ENCODE measurements at regions not wholly inside any gene's neighbourhood (a gene's known extent, or its start where the extent isn't known, plus 50 kb on each side); places are given as distances from the start of the nearest gene placed in this dataset.

DNA sequence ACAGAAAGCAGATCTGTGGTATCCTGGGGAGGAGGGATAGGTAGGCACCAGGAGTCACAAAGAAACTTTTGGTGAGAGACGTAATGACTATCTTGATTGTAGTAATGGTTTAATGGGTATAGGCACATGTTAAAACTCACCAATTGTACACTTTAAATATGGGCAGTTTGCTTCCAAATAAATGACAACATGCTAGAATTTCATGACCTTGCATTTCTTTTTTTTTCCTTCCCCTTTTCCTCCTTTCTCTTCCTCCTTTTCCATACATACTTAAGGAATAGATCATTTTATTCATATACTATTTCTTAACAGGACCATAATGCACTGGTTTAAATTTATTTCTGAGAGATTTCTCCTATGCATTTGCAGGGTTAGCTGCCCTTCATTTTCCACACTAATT lies 341.8 kb downstream of the TMEM182 start:
- no peak for DNase-seq (ENCODE audit: low spot score)

DNA sequence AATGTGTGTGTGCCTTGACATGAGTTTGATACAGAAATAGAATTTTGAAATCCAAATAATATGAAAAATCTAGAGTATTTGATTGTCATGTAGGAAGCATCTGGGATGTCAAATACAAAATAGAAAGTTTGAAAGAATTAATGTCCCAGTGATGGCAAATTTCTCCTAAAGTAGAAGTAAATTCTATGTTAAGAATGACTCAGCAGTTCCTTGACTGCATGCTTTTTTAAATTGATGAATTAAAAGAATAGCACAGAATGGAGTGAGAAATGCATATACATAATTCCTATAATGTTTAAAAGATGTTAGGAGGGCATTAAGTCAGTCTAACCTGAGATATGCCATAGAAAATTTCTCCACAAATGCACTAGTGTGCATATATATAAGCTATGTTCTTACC lies 357.5 kb downstream of the TMEM182 start:
- DNase-seq (ENCODE audit: low spot score): no peak

DNA sequence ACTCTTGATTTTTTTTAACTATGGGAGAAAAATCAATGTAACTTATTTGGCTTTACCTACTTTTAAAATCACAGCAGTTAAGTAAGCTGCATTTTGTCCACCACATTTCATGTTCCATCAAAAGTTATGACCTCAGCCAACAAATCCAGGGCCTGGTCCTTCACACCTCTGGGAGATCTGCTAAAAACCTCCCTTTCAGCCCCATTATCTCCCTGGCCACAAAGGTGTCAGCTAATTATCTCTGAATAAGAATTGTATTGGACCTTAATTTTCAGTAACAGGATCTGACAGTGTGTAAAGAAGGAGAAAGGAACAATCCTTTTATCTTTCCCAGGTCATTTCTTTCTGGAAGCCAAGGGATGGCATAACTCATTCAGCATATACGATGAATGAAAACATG lies 359.3 kb downstream of the TMEM182 start:
- DNase-seq (ENCODE audit: low spot score): no peak

DNA sequence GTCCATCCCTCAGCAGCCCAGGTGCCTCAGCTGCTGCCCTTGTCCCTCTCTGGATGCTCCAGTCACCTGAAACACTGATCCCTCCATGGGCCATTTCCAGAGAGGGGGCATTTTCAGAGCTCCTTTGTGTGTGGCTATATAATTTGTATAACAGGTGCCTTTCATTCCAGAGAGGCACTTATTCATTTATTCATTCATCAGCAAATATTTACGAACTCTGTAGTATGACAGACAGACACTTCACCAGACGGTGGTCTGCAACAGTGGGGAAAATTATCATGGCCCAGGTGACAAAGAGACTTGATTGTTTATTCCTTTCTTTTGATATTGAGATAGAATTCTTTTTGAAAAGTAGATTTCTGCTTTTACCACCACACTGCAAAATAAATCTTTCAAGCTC lies 361.7 kb downstream of the TMEM182 start:
- DNase-seq (ENCODE audit: low spot score): no peak

DNA sequence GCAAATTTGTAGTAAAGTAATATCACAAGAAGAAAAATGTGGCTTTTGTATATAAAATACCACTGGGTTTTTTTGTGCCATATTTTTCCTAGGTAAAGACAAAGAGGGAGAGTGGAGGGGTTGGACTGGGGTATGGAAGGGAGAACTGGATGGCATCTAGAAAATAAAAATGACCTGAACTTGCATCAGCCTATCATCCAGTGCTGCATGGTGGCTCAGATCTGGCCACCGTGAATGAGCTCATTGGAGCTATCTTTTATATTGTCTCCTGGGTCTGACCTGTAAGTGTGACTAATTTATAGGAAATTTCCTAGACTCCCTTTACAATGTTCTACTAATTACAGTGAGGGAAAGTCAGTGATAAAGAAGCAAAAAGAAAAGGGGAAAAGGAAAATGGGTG lies 369.0 kb downstream of the TMEM182 start:
- no peak for DNase-seq (ENCODE audit: low spot score)

DNA sequence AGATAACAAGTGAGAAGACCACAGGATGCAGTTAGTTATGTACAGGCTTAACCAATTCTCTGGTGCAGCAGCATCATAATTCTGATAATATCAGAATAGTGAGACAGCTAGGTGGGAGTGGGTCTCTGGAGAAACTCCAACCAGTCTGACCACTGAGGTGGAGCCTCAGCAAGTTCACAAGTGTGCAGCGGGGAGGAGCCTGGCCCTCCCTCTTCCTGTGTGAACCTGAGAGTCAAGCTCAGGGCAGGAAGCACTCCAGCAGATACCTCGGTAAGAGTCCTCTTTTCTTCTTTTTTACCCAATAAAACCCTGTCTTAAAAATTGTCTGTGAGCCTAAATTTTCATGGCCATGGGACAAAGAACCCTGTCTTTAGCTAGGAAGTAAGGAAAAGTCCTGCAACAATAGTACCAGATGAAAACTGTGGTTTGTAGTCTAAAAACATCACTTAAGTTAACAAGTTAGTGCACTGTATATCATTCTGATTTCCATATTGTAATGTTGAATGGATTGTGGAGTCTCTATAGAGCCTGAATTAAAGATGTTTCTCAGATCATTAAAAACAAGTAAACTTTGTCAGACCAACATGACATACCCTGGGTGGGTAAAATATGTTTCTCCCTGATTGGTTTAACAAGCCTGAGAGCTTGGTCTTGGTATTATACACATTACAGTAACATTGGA lies 370.8 kb downstream of the TMEM182 start:
- no peak for DNase-seq (ENCODE audit: low spot score)

DNA sequence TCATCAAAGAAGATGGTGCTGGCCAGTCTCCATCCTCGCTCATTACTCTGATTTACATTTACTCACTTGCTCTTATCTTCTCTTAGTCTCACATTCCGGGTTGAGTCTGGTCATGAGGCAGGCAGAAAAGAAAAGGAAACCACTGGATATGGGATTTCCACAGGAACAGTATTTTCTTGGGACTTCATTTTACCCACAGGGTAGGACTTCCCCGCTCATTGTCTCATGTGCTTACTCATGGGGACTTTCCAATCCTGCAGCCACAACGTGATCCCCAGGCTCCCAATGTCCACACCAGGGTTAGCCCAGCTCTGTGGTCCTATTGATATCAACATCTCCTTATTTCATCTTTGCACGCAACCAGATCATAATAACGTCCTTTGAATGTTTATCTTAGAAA lies 373.8 kb downstream of the TMEM182 start:
- DNase-seq (ENCODE audit: low spot score): no peak

DNA sequence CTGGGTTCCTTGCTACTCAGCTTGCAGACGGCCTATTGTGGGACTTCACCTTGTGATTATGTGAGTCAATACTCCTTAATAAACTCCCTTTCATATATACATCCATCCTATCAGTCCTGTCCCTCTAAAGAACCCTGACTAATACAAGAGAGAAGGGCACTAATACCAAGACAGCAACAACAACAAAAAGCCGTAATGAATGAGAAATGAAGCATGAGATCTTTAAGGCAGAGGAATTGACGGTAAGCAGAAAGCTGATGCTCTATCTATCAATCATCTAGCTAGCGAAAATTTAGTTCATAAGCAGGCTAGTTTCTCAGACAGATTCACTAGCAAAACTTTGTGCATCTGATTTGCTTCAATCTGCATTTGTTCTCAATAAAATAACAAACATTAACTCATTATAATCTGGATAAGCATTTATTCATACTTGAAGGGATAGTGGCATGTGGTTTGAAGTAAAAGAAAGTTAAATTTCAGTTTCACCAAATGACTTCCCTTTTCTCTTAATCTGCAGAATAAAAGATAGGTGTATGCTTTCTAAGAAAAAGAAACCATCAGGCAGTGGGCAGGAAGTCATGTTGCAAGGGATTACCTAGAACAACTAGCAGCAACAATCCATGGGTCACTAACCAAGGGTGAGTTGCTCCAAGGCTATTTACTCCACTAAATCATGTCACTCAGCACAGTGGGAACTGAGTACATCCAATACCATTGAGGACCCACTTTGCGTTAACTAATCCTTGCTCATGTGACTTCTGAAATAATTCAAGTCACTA lies 376.5 kb downstream of the TMEM182 start:
- no peak for DNase-seq (ENCODE audit: low spot score)

DNA sequence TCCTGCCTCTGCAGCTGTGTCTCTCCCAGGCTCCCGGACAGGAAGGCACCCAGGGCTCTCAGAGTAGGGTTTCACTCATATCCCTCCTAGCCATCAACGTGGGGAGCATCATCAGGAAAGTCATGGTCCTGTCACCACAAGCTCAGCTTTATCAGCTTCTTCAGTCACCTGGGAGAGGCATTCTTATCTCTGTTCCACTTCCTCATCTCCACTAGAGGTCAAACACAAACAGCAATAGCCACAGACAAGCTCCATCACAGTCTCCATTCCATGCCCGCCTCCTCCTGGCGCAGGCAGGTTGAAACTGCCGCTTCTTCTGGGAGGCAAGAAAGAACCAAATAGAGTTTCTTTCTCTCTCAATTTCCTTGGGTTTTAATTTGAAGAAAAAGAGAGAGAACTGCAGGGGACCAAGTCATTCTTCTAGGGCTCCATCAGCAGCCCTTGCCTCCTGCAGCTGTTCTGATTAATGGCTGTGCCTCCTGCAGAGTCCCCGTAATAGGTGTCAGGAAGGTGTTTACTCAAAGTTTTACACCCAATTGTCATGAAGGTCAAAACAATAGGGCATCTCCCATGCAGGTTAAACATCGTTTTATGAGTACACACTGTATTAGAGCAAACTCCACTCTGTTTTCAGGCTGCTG lies 377.9 kb downstream of the TMEM182 start:
- no peak for DNase-seq (ENCODE audit: low spot score)

DNA sequence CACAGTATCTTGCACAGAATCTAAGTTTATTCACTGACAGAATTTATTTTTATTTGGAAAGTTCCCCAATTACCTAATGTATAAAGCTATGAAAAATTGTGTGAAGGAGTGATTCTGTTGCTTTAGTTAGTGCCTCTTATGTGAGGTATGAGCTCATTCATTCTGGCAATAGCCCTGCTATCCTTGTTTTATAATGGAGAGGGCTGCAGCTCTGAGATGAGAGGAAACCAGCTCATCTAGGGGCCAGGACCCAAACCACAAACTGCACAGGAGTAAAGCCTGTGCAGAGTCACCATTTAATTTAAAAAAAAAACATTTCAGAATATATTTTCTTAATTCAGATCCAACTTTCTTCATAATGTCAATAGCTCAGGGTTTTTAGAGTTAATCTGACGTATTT lies 383.0 kb downstream of the TMEM182 start:
- no peak for DNase-seq (ENCODE audit: low spot score)

DNA sequence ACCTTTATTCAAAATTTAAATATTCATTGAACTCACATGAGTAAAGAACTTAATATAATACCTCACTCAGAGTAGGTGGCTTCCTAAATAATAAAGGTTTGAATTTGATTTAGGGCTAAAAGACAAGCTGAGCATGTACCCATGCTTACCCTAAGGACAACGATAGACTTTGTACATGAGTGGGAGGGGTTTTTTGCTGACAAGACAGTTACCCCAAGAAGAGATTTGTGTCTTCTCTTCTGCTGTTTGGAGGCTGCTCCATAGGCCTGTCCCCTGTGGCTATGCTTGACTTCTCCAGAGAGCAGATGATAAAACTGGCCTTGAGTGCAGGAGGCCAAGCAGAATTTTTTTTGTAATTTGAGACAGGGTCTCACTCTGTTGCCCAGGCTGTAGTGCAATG lies 383.9 kb downstream of the TMEM182 start:
- DNase-seq (ENCODE audit: low spot score): no peak

DNA sequence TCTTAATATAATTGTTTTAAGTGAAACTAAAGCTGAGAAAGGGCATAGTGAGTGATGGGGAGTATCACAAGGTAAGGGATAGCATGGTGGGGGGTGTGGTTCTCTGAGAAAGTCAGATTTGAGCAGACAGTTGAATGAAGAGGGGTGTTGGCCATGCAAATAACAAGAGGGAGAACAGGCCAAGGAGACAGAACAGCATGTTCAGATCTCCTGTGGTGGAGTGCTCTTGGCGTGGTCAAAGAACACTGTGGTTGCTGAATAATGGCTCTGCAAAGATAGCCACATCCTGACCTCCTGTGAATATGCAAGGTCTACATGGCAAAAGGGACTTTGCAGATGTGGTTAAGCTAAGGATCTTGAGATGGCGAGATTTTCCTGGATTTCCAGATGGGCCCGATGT lies 389.2 kb downstream of the TMEM182 start:
- DNase-seq (ENCODE audit: low spot score): no peak

DNA sequence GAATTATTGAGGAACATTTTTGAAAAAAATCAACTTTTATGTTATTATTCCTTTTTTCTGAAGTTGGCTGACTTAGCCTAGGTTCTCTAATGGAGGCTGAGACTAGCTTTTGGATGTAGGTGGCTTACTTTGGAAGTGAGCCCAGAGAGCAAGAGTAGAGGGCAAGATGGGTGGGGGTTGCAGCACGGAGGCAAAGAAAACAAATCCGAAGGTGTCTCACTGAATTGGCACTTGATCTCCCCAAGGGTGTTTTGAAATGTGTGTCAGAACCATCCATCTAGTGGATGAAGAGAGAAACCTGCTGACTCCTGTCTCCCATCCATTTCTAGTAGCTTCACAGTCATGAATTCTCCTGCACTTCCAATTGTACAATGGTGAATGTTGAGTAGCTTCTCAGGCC lies 390.7 kb downstream of the TMEM182 start:
- DNase-seq (ENCODE audit: low spot score): no peak

DNA sequence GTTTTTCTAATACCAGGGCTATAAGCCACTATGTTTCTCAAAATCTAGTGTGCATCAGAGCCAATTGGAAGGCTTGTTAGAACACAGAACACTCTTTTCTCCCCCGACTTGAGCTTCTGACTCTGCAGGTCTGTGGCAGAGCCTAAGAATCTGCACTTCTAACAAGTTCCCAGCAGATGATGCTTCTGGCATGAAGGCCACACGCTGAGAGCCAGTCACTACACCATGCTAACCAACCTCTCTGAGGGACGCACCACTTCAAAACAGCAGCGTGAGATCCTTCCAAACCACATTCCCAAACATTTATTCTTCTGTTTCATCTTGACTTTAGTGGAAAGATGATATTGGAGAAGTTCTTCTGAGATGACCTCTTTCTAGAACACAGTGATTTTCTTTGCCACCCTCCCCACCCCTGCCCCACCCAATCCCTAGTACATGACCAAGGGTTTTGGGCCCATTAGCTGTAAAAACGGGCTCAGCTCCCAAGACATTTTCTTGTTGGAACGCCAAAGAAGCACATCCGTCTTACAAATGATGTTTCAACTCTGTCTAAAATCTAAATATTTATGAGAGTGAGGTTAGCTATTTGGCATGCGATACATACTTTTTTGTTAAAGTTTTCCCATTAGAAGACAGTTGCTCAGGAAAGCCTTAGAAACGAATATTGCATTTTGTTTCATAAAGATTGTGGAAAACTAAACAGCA lies 391.9 kb downstream of the TMEM182 start:
- DNase-seq (ENCODE audit: low spot score): no peak

DNA sequence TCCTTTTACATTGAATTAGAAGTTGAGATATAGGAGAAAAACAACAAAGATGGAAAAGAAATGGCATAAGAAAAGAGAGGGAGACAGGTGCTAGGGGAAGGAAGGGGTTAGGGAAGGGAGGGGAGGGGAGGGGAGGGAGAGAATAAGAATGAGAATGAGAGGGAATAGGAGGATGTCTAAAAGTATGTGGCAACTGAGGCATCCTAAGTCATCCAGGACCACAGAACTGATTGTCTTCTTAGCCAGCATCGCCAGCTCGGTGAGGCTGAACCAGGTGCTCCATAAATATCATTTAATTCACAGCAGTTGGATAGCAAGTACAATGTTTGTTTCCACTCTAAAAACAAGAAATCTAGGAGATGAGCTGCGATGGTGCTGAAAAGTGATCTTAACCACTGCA lies 393.5 kb downstream of the TMEM182 start:
- DNase-seq (ENCODE audit: low spot score): no peak

DNA sequence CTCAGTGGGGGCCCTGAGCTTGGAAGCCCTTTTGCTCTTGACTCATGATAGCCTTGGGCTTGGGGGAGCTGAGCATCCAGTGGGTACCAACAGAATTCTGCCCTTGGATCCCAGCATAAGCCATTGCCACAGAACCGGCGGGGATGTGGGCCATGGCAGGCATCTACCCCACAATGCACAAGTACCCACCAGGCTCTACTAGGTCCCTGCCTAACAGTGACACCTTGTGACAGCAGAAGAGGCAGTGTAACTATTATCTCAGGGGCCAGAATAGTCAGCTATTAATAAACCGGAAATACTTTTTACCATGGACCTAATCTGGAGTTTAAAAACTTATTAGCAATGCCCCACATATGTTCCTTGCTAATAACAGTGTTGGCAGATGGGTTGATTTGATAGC lies 397.2 kb downstream of the TMEM182 start:
- no peak for DNase-seq (ENCODE audit: low spot score)

DNA sequence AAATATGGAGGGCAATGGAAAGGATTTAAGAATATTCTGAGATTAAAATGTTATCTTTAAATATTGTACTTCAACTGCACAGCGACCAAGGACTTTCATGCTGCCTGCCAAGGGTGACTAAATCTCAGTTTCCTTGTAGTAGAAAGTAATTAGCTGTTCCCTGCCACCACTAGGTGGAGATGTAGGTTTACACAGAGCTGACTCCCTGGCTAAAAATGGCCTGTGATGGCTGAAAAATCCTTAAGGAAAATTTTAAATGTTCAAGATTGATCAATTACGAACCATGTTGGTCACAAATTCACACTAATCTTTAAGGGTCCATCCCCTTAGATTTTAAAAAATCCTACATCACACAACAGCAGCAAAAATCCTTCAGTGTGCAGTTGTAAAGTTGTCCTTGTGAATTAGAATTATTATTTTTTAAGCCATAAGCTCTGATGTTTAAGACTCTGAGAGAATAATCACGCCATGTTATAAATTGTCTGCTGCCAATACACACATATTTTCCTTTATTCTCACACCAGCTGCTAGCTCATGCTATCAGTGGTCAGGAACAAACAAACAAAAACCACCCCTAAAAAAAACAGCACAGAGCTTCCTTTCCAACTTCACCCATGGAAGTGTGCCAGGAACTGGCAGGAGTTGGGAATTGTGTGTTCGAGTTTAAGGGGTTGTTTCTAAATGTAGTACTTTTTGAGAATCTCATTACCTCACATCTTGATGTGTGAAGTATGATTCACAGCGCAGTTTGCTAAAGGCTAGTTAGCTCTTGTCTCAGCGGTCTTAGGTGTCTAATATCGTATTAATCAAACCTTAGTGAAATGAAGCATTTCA lies 399.8 kb downstream of the TMEM182 start:
- DNase-seq (ENCODE audit: low spot score): peak; percentile 85

DNA sequence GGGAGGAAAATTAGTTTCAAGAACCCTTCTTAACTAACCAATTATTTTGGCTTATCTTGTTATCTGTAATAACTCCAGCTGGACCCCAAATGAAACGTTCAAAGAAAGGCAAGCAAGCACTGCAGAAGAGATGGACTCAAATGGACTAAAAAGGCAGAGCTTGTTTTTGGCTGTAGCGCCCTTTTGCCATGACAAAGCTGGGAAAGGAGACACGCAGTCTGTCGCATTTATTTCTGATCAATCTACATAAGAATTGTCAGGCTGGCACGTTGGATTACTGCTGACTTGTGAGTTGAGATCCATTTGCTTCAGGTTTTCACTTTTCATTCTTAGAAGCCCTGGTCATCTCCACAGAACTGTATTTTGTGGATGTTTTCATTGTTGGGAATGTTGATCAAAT lies 402.9 kb downstream of the TMEM182 start:
- no peak for DNase-seq (ENCODE audit: low spot score)

DNA sequence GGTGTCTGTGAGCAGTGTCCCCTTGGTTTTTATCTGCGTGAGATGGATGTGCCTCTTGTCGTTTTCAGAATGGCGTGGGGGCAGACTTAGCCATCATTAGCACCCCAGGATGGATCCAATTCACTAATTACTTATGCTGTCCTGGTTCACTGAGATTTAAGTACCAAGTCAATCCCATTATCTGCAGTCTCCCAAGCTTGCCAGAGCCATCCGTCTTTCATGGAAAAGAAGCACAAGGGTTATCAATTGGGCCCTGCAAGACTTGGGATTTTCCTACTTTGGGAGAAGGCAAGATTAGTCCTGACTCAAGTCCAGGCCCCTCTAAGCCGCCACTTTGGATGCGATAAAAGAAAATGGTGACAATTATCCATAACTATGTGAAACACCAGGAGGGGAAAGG lies 404.0 kb downstream of the TMEM182 start:
- DNase-seq (ENCODE audit: low spot score): no peak

DNA sequence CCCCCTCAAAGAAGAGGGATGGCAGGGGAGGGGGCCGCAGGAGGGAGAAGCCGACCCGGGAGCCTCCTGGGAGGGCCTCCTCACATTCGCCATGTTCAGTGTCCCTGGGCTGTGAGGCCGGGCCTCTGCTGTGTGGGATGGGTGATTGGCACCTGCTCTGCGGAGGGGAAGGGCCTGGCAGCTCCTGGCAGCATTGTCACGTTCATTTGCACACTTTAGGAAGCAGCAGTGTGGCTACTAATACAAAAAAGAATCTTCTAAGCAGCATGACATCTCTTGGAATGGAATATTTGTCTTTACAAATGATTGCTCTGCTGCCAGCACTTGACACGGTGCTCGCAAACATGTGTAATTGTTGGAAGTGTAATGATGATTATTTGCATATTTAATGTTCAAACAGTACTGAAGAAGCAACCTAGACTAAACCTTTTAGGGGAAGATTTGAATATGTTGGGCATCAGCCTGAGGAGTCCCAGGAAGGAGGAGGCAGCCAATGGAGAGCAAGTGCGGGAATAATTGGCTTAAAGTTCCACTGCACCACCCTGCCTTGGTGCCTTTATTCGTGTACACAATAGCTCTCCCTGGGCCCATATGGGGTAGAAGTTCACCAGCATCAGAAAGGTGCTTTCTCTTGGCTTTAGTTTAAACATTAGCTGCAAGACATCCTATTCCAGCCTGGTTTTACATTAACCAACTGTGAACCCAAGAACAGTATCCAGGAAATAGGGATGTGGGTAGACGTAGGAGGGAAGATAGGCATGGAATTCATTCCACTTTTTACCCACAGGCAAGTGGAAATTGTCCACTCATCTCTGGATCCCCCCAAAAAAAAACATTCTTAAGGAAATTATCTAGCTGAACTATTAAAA lies 404.9 kb downstream of the TMEM182 start:
- DNase-seq (ENCODE audit: low spot score): no peak

DNA sequence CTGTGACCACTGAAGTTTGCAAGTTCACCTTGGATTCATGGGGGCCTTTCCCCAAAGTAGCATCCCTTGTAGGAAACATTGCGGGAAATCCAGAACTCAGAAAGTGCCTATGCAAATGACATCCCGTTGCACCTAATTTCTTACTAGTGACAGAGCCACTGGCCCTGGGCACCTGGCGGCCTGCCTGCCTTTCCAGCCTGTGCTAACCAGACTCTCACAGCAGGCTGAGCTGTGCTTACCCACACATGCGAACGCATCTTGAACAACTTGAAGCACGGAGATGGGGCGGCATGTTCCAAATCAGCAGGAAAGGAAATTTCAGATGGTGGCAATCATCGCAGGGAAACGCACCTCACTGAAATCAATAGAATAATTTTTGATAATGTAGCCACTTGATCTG lies 405.8 kb downstream of the TMEM182 start:
- DNase-seq (ENCODE audit: low spot score): no peak

Data from Ammon's horn (tissue), 1 donor.